ENCODE measurements at regions not wholly inside any gene's neighbourhood (a gene's known extent, or its start where the extent isn't known, plus 50 kb on each side); places are given as distances from the start of the nearest gene placed in this dataset.
A peak's percentile ranks its signal among the peaks of the same experiment; 100 is the strongest.

GRCh38 chr10:20984662-20985061 is 87.6 kb upstream of the NEBL start:
- 73 to 74% methylated on average over 8 of the region's 8 CpGs for WGBS, 2 donors
- H3K27me3 ChIP-seq: no peaks in the 10 kb centered on the region
- ATAC-seq (ENCODE audit: low FRiP score in 2 of 2) (no peak), DNase-seq (peak in 1 of 2 donors; percentile 36)
- H3K36me3 ChIP-seq: no peaks in the 10 kb centered on the region
- H3K27ac ChIP-seq: no peak overlapping the region
- TF ChIP-seq POLR2AphosphoS5 (IDR thresholded peaks at IDR 0.05): no peak
- no peak for TF ChIP-seq POLR2A (IDR thresholded peaks at IDR 0.05)
- TF ChIP-seq CTCF (IDR thresholded peaks at IDR 0.05): no peak
- H3K4me1 ChIP-seq: no peaks in the 10 kb centered on the region
- no peaks in the 10 kb centered on the region for H3K9me3 ChIP-seq
- no peak overlapping the region for H3K4me3 ChIP-seq

- Histone ChIP-seq H3K27me3 (no peaks in the 10 kb centered on the region), H3K4me1 (no peaks in the 10 kb centered on the region), H3K27ac (no peak overlapping the region), H3K9me3 (no peaks in the 10 kb centered on the region), H3K36me3 (no peaks in the 10 kb centered on the region), H3K4me3 (no peak overlapping the region)
- ATAC-seq (ENCODE audit: low FRiP score in 2 of 2) (no peak), DNase-seq (no peak)
- no peak for TF ChIP-seq EP300 (IDR thresholded peaks at IDR 0.05)
- TF ChIP-seq POLR2AphosphoS5 (IDR thresholded peaks at IDR 0.05): no peak
- no peak for TF ChIP-seq POLR2A (IDR thresholded peaks at IDR 0.05)
- no peak for TF ChIP-seq CTCF (IDR thresholded peaks at IDR 0.05)
- 85 to 100% methylated on average over 2 of the region's 2 CpGs for WGBS, 2 donors
Measured at GRCh38 chr10:20981419-20981953, 84.4 kb upstream of the NEBL start.

DNA sequence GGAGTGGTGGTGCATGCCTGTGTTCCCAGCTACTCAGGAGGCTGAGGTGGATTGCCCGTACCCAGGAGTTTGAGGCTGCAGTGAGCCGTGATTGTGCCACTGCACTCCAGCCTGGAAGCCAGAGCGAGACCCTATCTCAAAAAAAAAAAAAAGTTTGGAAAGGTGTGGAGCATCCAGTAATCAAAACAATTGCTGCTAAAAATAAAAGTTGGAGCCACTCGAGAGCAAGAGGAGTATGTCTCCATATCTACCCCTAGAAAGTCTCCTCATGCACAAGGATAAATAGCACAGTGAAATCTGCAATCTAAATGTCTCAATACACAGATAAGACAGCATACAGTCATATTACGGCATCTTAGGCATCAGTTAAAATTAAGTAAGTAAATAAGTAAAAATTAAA is 81.5 kb upstream of the NEBL start:
- H3K4me3 ChIP-seq: no peak overlapping the region
- H3K4me1 ChIP-seq: no peaks in the 10 kb centered on the region
- H3K27me3 ChIP-seq: no peaks in the 10 kb centered on the region
- no peaks in the 10 kb centered on the region for H3K36me3 ChIP-seq
- no peak overlapping the region for H3K27ac ChIP-seq
- WGBS, 2 donors: 85 to 90% methylated on average over 5 of the region's 5 CpGs
- H3K9me3 ChIP-seq: no peaks in the 10 kb centered on the region
- no peak for TF ChIP-seq EP300 (IDR thresholded peaks at IDR 0.05)
- no peak for TF ChIP-seq POLR2A (IDR thresholded peaks at IDR 0.05)
- TF ChIP-seq POLR2AphosphoS5 (IDR thresholded peaks at IDR 0.05): no peak
- no peak for TF ChIP-seq CTCF (IDR thresholded peaks at IDR 0.05)
- ATAC-seq (ENCODE audit: low FRiP score in 2 of 2) (no peak), DNase-seq (no peak)

DNA sequence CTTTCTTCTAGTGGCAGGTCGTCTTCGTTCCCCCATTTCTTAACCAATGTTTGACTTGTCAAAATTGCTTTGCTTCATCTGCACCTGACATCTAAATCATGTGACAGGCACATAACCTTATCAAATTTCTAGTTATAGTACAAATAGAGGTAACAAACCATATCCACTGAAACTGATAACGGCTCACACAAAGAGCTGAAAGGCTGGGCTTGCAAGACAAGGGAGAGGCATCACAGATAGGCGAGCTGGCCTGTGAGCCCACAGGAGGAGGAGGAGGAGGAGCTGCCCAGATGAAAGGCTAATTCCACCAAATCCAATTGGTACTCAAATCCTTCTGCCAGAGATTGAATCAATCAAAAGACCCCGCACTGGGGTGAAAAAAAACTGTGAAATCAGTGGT is 80.2 kb upstream of the NEBL start:
- Histone ChIP-seq H3K4me1 (no peaks in the 10 kb centered on the region), H3K4me3 (no peak overlapping the region), H3K27ac (no peak overlapping the region), H3K36me3 (no peaks in the 10 kb centered on the region), H3K27me3 (no peaks in the 10 kb centered on the region), H3K9me3 (no peaks in the 10 kb centered on the region)
- ATAC-seq (ENCODE audit: low FRiP score in 2 of 2) (no peak), DNase-seq (no peak)
- TF ChIP-seq POLR2AphosphoS5 (IDR thresholded peaks at IDR 0.05) (no peak), POLR2A (IDR thresholded peaks at IDR 0.05) (no peak), CTCF (IDR thresholded peaks at IDR 0.05) (no peak), EP300 (IDR thresholded peaks at IDR 0.05) (no peak)
- WGBS, 2 donors: 58% methylated on average over 5 of the region's 5 CpGs

DNA sequence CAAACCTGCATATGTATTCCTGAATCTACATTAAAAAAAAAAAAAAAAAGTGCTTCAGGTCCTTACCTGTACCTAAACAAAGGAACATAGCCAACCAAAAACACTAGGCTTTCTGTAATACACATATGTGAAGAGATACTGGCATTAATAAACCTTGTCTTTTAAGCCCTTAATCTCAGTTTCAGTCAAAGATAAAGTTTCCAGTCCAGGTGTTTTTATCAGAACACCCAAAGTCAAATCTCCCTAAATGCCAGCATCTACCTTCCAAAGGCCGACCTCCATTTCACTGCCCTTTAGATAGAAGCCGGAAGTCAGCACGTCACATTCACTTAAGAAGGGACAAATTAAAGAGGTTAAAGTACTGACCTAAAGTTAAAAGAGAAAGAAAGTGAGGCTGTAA is 79.8 kb upstream of the NEBL start:
- ATAC-seq (ENCODE audit: low FRiP score in 2 of 2): no peak
- H3K27ac ChIP-seq: no peak overlapping the region
- 53 to 65% methylated on average over 3 of the region's 3 CpGs for WGBS, 2 donors
- H3K27me3 ChIP-seq: no peaks in the 10 kb centered on the region
- no peak for DNase-seq
- no peak overlapping the region for H3K4me3 ChIP-seq
- no peaks in the 10 kb centered on the region for H3K36me3 ChIP-seq
- H3K4me1 ChIP-seq: no peaks in the 10 kb centered on the region
- TF ChIP-seq POLR2AphosphoS5 (IDR thresholded peaks at IDR 0.05) (no peak), CTCF (IDR thresholded peaks at IDR 0.05) (no peak), EP300 (IDR thresholded peaks at IDR 0.05) (no peak), POLR2A (IDR thresholded peaks at IDR 0.05) (no peak)
- no peaks in the 10 kb centered on the region for H3K9me3 ChIP-seq
